GM19351 (cell line): ENCODE measurements at regions not wholly inside any gene's neighbourhood (a gene's known extent, or its start where the extent isn't known, plus 50 kb on each side); places are given as distances from the start of the nearest gene placed in this dataset.
"Not testable (repeated sequence)": the region's sequence is repeated elsewhere in the genome, so short reads cannot be mapped to it uniquely, and the experiment has no call there.

ENCODE experiments used
- ATAC-seq: cut with Tn5 transposase; IDR thresholded peaks from one replicate; pipeline ENCODE4 v1.9.1; 2021; ENCODE audit warnings: mild to moderate bottlenecking, moderate library complexity; ENCODE audit not compliant: unreplicated experiment

GRCh38 chr5:93933269-93933668 lies 191.9 kb upstream of the POU5F2 start:
- ATAC-seq, result not testable (repeated sequence)

GRCh38 chr5:93930098-93930497 lies 188.7 kb upstream of the POU5F2 start:
- no peak for ATAC-seq

- ATAC-seq, result no peak
Observed at GRCh38 chr5:93929131-93929530, 187.7 kb upstream of the POU5F2 start.

- no peak for ATAC-seq
Observed at GRCh38 chr5:93926831-93927620, 185.6 kb upstream of the POU5F2 start.

DNA sequence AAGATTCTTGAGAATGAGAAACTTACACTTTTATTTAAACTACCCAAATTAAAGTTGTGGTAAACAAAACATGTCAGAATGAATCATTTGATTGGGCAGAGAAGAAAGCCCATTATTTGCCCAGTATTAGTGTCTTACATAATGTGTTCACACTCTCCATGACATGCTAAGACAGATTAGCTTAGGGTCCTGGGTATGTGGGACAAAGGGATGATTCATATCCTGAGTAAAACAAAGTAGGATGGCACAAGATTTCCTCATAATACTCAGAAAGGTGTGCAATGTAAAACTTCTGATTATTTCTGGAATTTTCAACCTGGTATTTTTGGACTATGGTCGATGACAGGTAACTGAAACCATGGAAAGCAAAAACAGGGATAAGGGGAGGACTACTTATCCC lies 183.9 kb upstream of the POU5F2 start:
- ATAC-seq, result no peak

DNA sequence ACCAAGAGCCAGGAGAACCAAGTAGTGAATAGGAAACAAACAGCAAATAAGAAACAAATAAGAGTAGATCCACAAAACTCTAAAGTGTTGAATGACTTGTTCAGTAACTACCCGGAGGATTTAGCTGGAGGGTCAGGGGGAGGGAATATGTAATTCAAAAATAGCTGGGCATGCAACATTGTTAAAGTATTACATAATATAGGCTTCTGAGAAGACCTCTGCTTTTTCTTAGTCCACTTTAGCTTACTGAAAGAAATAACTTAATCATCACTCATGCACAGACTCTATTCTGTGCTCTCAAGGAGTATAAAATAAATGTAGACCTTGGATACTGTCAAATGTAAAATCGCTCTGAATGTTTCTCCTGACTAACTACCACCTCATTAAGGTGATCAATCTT lies 183.2 kb upstream of the POU5F2 start:
- ATAC-seq, result no peak

GRCh38 chr5:93922551-93922950 lies 181.2 kb upstream of the POU5F2 start:
- no peak for ATAC-seq

DNA sequence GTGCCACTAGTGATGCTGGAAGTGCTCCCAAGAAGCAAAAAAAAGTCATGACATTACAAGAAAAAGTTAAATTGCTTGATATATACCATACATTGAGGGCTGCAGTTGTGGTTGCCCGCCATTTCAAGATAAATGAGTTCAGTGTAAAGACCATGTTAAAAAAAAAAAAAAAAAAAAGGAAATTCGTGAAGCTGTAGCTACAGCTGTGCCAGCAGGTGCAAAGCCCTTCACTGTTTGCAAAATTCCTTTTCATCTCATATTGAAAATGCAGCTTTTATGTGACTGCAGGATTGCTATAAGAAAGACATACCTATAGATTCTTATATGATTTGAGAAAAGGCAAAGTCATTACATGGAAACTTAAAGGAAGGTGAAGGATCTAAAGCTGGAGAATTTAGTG lies 179.6 kb upstream of the POU5F2 start:
- ATAC-seq, result no peak

- ATAC-seq, result no peak
Observed at GRCh38 chr5:93916872-93917271, 175.5 kb upstream of the POU5F2 start.

- peak; percentile 83 for ATAC-seq
Observed at GRCh38 chr5:93915142-93915553, 173.7 kb upstream of the POU5F2 start.

DNA sequence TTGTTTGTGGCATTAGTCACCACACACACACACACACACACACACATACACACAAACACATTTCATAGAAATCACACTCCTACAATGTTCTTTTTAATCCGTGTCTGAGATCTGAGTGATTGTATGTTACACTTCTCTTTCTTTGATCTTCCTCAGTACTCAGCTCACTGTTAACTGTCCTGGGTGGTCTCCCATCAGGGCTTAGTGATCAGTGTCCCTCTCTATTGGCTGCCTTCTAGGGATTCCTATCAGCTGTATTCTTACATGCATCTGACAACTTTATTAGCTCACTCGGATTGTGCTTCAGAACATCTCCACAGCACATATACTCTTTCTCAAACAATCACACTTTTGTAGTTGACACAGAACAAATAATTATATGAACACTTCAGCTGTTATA lies 170.2 kb upstream of the POU5F2 start:
- no peak for ATAC-seq

- no peak for ATAC-seq
Observed at GRCh38 chr5:93909356-93909755, 168.0 kb upstream of the POU5F2 start.

- ATAC-seq, result no peak
Observed at GRCh38 chr5:93904917-93905316, 163.5 kb upstream of the POU5F2 start.

GRCh38 chr5:93902288-93902687 lies 160.9 kb upstream of the POU5F2 start:
- no peak for ATAC-seq

DNA sequence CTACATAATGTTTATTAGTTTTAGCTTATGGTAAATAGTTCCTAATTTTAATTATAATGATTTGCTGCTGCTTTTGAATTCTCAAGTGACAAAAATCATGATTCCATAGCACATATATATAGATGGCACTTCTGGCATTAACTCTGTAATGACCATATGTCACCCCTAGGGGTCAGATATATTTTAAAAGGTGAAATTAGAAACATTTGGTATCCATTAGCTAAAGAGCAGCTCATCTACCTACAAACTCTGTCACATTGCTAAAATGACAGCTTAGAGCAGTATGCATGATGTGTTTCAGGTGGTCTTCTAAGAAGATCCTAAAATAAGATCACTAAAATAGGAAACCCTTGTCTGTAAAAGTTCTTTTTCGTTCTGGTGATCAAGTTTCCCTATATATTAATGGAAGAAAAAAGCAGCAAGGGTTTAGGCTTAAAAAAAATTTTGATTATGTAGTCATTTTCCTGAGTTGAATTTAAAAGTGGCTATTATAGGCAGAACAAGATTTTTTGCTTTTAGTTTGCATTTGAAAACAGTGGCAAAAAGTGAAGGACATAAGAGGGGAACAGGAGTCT lies 157.7 kb upstream of the POU5F2 start:
- ATAC-seq, result peak; percentile 96

DNA sequence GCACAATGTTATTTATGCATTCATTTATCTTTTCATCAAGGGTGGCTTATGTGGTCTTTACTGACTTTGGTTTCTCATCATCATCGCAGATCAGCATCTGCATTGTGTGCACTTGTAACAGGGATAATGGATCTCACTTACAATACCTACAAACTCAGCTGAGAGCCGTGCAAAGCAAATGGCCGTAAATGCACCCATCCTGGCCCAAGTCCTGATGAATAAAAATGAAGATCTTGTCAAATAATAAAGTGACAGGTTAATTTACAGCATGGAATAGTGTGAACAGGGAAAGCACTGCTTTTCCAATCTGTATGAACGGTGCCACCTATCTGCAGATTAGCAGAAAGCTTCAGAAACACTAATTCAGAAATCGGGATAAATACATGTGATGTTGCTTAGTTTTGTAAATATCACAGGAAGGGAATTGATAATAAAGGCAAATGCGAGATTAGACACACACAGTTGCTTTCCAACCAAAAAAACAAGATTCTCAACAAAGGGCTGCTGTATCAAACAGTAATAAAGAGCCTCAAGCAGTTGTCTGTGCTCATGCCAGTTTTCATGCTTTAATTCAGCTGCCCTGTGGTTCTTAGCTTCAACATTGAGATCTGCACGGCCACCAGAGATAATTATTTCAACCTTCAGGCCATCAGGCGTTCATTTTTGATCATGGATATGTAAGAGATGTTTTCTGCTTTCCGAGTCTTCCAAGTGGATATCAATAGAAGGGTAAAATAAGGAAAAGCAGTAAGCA lies 153.4 kb upstream of the POU5F2 start:
- no peak for ATAC-seq

DNA sequence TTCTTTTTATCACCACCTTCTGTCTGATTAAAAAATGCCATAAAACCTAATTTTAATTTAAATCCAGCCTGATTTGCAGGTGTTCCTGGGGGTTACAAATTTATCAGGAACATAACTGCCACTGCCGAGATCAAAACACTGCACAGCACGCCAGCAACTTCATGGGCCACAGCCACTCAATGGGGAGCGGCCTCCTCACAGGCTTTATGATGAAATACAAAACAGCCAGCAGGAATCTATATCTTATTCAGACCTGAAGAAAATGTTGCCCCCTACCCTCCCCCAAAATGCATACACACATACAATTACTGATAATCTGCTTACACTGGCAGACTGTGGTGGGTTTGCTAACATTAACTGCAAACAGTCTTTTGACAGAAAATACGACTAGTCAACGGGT lies 151.7 kb upstream of the POU5F2 start:
- no peak for ATAC-seq

DNA sequence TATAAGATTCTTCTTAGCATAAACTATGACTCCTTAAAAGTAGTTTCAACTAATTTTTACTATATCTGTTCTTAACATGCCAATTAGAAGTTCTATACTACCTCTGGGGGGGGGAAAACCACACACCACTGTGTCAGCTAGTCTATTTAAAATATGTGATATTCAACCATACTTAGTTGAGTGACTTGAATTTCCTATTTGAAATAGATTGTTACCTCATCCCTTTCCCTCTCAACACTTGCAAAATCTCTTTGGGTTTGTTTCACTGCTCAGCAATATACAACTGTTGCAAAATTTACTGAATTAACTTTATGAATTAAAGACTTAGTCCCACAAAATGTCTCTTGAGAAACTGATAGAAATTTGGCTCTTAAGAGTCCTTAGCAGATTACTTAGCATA lies 151.1 kb upstream of the POU5F2 start:
- ATAC-seq, result no peak

- no peak for ATAC-seq
Observed at GRCh38 chr5:93891491-93892480, 150.4 kb upstream of the POU5F2 start.

- no peak for ATAC-seq
Observed at GRCh38 chr5:93890657-93891056, 149.3 kb upstream of the POU5F2 start.

GRCh38 chr5:93887678-93888077 lies 146.3 kb upstream of the POU5F2 start:
- no peak for ATAC-seq
